ENCODE measurements at regions not wholly inside any gene's neighbourhood (a gene's known extent, or its start where the extent isn't known, plus 50 kb on each side); places are given as distances from the start of the nearest gene placed in this dataset.

GRCh38 chrX:10033375-10034007 is 66.3 kb downstream of the CLDN34 start:
- ATAC-seq: no peak
- no peak overlapping the region for H3K4me2 ChIP-seq (ENCODE audit: control insufficient read depth, insufficient read depth)
- 50% methylated on average over 7 of the region's 7 CpGs for WGBS (ENCODE audit: insufficient coverage, insufficient replicate concordance, low lambda C conversion rate, missing lambda C conversion rate)
- H4K20me1 ChIP-seq (ENCODE audit: control insufficient read depth, insufficient read depth): no peaks in the 10 kb centered on the region
- H3K79me2 ChIP-seq (ENCODE audit: control insufficient read depth, insufficient read depth, low read length): no peaks in the 10 kb centered on the region
- intact Hi-C loops (cut with micrococcal nuclease; ENCODE audit: unreplicated experiment): no loop called here
- in situ Hi-C loops (cut with MboI): no loop called here
- no peak overlapping the region for H3K4me3 ChIP-seq
- TF ChIP-seq CBFB (IDR thresholded peaks at IDR 0.05; ENCODE audit: low read depth): no peak
- no peak for TF ChIP-seq NFYA (IDR thresholded peaks at IDR 0.05; ENCODE audit: borderline replicate concordance, low read depth, low read length)
- TF ChIP-seq CHD1 (IDR thresholded peaks at IDR 0.05; ENCODE audit: low read depth, low read length): no peak
- TF ChIP-seq ZBTB4 (CRISPR knock-in tag; IDR thresholded peaks at IDR 0.05): no peak
- no peak for TF ChIP-seq NKRF (conservative IDR thresholded peaks at IDR 0.05)
- no peak for TF ChIP-seq GABPA (IDR thresholded peaks at IDR 0.05; ENCODE audit: low read depth)
- TF ChIP-seq RUNX3 (IDR thresholded peaks at IDR 0.05; ENCODE audit: low read length): no peak
- no peaks in the 10 kb centered on the region for H3K9me3 ChIP-seq (replicated peaks; ENCODE audit: control insufficient read depth, insufficient read depth, low read length)
- no peak for DNase-seq (ENCODE audit: low read depth, low spot score)
- H3K27me3 ChIP-seq (replicated peaks in 1 of 2; ENCODE audit: control insufficient read depth in 2 of 2, insufficient read depth in 2 of 2, low read length in 1 of 2): no peaks in the 10 kb centered on the region; a peak in 1 of 4 replicates
- ChIA-PET SMC1A (ENCODE audit: uncharacterized antibody, unreplicated experiment) (interaction anchor here (1.1 to 1.6 kb wide), 5 partner anchors 11 to 63 kb away, joined by 3 to 7 read pairs (median 3); no protein-coding TSS in a partner anchor), CTCF (interaction anchor here (0.7 to 1.6 kb wide), 5 partner anchors 12 to 87 kb away, joined by 3 to 4 read pairs (median 3); no protein-coding TSS in a partner anchor), RAD21 (ENCODE audit: unreplicated experiment) (interaction anchor here (1.3 kb wide), 1 partner anchor 16 kb away, joined by 3 read pairs; no protein-coding TSS in a partner anchor), POLR2A (interaction anchor here (0.6 kb wide), 1 partner anchor 31 kb away, joined by 7 read pairs; no protein-coding TSS in a partner anchor)
- BruUV-seq (replicated peaks): no TSS peak
- no peak overlapping the region for H3K9ac ChIP-seq (ENCODE audit: control insufficient read depth, insufficient read depth, low read length)
- no peak overlapping the region for H3K27ac ChIP-seq (ENCODE audit: control insufficient read depth, insufficient read depth)
- H3K36me3 ChIP-seq (ENCODE audit: control insufficient read depth in 2 of 2, insufficient read depth in 2 of 2, low read length in 1 of 2): no peaks in the 10 kb centered on the region
- H3K4me1 ChIP-seq (ENCODE audit: control insufficient read depth, insufficient read depth, low read length): no peaks in the 10 kb centered on the region
- FAIRE-seq: no peak
- no peak overlapping the region for H2AFZ ChIP-seq (ENCODE audit: control insufficient read depth, low read depth, low read length)

Measured in GM12878 (cell line).